ENCODE measurements at regions not wholly inside any gene's neighbourhood (a gene's known extent, or its start where the extent isn't known, plus 50 kb on each side); places are given as distances from the start of the nearest gene placed in this dataset.

GRCh38 chr7:13834328-13834761 is 155.1 kb downstream of the ETV1 start:
- TF ChIP-seq CTCF (IDR thresholded peaks at IDR 0.05) (no peak), EZH2 (IDR thresholded peaks at IDR 0.05; ENCODE audit: borderline replicate concordance, insufficient read depth, low read depth, low read length, poor library complexity, severe bottlenecking) (no peak)
